ENCODE measurements at regions not wholly inside any gene's neighbourhood (a gene's known extent, or its start where the extent isn't known, plus 50 kb on each side); places are given as distances from the start of the nearest gene placed in this dataset.
"Not testable (repeated sequence)": the region's sequence is repeated elsewhere in the genome, so short reads cannot be mapped to it uniquely, and the experiment has no call there.

DNA sequence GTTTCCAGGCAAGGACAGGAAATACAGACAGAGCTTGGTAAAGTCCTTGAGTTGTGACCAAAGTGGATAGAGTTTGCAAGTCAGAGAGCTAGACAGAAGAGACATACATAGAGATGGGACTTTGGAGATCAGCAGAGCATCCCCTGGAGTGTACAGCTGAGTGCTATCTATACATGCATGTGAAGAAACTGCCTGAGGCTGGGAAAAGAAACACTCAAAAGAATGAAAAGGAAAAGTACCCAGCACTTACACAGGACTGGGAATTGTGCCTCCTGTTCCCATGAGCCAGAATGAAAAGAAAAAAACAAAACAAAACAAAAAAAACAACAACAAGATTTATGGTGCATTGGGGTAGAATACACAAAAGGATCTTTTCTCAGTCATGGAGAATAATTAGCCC lies 606.4 kb downstream of the ZNF608 start:
- DNase-seq: no peak

DNA sequence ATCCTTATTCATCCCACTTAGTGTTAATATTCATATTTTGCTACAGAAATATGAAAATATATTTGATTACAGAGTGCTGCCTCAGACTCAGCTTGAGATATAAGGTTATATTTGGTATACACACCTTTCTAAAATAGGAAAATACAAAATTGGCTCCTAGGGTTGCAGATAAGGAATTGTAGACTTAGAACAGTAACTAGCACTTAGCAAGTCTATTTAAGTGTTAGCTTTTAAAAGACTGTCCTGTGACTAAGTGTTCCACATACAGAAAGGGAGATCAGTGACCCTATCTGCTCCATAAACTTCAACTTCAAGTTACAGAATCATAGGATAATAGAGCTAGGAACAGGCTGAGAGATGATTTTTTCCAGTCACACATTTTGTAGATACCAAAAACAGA lies 607.0 kb downstream of the ZNF608 start:
- DNase-seq: no peak

DNA sequence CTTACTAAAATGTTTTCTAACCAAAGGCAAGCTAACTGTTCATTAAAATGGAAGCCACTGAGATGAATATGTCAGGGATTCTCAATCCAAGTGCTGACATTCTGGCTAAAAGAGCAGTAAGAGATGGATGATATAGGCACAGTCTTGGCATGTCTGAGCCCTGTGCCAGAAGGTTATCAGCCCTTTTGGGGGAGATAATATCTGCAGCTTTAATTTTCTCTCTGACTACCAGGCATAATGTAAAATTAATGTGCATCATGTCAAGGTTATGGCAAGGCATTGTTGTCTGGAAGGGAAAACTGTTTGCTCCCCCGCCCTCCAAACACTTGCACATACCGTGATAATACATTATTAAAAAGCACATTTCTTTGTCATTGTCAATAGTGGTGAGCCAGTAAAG lies 609.8 kb downstream of the ZNF608 start:
- DNase-seq: no peak

DNA sequence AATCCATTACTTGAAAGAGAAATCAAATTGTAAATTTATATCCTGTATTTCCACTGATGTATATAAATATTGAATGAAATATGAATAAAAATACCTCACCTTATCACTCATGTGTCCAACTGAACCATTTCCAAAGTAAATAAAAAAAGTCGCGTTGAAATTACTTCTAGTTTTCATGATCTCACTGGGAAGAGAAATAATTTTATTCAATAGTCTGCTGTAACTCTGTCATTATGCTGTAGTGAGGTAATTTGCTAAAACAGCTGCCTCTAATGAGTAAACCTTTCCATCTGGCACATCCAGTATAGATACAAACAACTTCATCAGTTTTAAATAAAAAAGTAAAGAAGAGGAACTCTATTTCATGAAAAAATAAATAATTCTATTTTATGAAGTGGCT lies 611.5 kb downstream of the ZNF608 start:
- DNase-seq: no peak

DNA sequence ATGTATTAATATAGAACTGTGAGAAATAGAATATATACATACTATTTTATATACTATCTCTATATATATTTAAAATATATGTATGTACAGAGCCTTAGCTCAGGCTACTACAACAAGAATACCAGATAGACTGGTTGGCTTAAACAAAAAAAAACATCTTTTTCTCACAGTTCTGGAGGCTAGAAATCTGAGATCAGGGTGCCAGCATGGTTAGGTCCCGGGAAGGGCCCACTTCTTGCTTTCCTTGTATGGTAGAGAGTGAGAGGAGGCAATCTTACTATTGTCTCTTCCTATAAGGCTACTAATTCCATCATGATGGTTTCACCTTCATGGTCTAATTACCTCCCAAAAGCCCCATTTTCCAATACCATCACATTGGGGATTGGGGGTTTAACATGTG lies 613.0 kb downstream of the ZNF608 start:
- no peak for DNase-seq

DNA sequence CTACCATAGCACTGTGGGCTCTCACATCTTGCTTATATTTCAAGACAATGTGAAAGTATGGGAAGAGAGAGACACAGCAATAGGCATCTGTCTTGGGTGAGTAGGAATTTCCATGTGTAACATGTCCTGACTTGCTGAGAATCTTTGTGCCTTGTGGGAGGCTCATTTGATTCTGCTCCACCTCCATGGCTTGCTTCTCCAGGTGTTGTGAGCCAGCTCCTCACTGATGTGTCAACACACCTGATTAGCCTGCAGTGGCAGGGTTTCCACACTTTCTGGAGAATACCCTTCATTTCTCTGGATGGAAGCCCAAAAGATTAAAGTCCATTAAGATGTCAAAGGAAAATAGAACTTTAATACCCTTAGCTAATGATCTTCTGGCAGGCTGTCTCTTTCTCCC lies 613.6 kb downstream of the ZNF608 start:
- DNase-seq: no peak

DNA sequence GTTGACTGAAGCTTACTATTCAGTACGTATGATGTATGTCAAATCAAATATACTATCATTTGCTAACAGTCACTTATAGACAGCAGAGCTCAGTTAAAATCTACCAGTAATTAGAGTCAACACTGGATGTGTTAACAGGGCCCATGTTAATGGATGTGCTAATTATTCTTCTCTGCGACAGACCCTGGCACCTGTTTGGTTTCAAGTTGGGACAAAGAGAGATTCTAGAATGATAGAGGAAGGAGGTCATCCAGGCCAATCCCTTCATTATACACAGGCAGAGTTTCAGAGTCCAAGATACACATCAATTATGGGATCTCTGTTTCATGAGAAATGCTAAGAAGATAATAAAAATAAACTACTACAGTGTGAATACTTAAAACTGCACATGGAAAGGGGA lies 615.0 kb downstream of the ZNF608 start:
- no peak for DNase-seq

DNA sequence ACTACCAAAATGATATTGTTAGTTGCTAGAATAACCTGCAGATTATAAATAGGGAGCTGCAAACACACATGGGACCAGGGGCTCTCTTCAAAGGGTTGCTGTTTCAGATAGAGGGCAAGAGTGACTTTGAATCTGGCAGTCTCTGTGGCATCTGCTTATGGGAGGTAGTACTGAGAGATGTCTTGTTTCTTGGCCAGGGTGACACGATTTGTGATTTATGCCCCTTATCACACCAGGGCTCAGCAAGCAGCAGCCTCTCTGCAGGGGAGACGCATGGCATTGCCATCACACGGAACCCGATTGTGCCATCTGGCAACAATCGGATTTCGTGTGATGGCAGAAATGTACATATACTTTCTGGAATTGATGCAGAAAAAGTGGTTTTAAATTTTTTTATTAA lies 615.6 kb downstream of the ZNF608 start:
- no peak for DNase-seq

DNA sequence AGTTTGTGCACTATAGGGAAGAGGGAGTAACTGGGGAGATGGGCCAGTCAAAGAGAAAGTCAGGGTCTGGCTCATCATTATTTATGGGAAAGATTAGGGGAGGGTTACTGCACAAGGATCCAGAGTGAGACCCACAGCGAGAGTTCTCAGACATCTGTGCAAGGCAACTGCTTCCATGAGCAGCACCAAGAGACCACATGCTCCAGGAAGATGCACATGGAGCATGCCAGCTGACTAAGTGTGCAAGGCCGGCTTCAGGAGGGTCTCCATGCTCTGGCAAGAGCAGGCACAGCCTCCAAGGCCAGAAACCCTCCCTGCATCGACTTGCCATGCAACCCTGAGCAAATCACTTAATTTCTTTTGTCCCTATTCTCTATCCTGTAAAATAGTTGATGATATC lies 616.9 kb downstream of the CSNK1G3 start:
- DNase-seq: no peak

DNA sequence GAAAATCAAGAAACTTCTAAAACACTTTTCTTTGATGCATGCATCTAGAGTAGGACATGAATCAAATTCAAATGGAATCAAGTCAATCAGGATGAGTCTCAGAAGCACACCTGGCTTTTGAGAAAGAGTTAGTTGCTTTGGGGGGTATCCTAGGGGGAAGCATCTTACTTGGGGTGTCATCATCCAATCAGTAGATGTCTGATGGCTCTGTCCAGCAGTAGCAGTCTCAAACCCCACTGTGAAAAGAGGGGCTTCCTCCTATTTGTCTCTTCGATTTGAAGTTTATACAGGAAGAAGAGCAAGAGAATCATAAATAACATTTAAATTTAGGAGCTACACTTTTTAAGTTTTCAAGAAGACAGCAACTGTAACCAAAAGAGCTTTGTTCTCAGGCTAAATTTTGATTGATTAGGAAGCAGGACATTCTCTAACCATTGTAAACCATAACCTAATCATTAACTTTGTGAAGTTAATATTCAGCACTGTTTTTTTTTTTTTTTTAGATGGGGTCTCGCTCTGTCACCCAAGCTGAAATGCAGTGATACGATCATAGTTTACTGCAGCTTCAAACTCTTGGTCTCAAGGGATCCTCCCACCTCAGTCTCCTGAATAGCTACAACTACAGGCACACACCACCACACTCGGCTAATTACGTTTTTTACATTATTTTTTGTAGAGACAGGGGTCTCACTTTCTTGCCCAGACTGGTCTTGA lies 614.7 kb downstream of the CSNK1G3 start:
- no peak for DNase-seq

DNA sequence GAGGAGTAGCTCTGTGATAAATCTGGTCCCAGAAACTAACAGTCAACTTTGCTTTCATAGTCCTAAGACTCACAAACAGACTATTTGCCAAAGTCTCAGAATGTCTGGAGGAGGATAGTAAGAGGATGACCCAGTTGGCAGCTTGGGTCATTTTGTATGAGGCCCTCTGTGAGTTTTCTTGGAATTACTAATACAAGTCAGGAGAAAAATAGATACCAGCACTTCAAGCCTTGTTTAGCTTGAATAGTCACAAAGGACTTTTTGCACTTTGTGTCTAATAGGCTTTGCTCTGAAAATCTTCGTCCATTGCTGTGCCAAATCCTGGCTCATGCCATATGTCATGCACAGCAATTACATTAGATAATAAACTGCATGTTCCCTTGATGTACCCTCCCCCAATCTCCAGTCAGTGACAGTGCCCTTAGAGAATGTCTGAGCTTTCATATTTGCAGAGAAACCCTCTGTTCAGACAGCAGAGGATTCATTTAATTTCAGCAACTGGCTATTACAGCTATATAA lies 612.8 kb downstream of the CSNK1G3 start:
- no peak for DNase-seq

DNA sequence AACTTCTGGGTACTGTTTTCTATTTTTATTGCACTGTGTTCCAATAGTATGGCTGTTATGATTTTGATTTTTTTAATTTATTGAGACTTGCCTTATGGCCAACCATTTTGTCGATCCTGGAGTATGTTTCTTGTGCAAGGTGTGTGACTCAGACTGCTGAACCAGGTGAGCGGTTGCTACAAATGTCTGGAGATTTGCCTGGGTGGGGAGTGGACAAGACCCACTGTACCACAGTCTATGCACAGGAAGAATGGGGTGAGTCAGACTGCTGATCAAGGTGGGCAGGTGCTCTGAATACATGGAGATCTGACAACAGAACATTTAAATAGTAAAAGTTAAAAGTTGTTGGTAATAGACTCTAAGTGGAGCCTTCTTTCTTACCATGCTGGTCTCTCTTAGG lies 609.2 kb downstream of the CSNK1G3 start:
- no peak for DNase-seq

DNA sequence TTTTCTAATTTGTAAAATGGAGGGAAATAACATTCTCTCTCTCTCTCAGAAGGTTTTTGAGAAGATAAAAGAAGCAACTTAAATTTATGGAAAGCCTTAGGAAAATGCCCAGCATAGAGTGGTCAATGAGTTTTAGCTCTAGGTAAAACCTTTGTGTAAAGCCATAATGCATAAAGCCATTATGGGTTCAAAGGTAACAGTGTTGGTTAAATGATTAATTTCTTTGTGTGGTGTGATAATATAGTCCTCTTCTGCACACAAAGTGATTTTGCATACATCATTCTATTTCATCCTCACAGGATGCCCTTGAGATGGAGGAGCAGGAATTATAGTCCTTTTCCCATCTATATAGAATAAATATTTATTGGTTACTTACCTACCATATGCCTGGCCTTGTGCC lies 602.9 kb downstream of the CSNK1G3 start:
- DNase-seq: no peak

DNA sequence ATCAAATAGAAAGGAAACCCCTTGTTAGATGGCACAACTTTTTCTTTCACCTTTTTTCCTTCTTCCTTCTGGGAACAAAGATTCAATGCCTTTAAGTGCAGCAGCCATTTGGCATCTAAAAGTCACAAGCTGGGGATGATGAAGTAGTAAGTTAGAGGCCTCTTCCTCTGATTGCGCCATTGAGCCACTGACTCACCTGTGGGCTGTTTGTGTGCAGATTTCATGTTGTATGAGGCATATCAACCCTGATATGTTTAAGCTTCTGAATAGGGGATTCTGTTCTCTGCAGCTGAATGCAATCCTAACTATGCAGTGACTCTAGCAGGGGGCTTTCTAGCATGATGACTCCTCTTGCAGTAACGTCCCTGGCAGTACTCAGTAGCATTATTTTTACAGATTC lies 599.9 kb downstream of the CSNK1G3 start:
- no peak for DNase-seq

DNA sequence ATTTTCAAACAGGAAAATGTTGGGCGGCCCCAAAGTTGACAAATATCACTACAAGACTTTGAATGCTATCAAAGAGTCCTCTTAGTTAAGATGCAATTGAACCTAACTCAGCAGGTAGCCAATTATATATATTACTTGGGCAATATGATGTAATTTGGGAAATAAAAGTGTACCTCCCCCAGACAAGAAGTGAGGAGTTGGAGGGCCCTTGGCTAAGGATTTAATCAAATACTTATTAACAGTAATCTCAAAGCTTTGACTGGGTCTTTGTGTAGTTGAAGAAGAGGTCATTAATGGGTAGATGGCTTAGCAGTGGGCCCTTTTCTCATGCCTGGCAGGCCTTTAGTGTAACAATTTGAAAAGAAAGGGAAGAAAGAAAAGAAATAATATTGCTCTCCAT lies 599.0 kb downstream of the CSNK1G3 start:
- DNase-seq: no peak

DNA sequence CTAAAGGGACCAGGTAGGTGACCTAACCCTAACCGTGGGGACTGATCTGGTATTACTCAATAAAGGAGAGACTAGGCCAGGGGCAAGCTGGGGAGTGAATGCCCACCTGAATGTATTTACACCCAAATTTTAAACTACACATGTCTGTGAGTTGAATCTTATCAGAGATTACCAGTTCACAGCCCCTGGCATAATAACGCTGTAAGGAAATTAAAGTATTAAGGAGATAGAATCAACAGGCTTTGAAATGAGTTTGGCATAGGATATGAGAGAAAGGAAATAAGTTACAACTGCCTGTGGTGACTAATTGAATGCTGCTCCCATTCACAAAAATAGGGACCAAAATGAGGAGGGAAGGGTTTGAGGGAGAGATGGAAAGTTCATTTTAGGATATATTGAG lies 593.3 kb downstream of the CSNK1G3 start:
- DNase-seq: no peak

DNA sequence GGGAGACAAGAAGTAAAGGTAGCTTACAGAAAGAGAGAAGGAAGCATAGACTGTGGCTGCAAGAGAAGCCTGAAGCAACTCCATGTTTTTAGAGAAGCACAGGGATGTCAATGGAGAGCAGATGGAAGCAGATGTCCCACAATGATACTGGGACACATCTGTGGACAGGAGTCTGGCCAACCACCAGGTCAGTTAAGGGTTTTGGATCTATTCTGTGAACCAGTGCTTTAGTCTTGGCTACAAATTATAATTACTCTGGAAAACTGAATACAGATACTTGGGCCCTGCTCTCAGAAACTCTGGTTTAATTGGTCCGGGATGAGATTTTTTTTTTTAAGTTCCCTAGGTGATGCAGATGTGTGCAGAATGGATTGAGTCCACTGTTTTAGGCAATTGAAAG lies 592.8 kb downstream of the CSNK1G3 start:
- DNase-seq: no peak

DNA sequence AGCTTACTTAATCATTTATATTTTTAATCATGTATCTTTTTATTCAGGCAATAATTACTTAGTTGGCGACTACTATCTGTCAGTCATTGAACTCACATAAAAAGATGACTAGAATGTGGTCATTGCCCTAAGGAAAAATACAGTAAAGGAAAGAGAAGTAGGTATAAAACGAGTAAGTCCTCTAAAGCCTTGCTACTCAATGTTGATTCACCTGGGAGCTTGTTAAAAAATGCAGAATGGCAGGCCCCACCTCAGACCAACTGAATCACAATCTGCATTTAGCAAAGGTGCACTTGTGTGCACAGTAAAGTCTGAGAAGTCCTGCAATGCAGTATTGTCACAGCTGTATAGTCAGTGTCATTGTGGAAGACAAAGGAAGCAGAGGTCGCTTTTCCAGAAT lies 592.4 kb downstream of the CSNK1G3 start:
- no peak for DNase-seq

DNA sequence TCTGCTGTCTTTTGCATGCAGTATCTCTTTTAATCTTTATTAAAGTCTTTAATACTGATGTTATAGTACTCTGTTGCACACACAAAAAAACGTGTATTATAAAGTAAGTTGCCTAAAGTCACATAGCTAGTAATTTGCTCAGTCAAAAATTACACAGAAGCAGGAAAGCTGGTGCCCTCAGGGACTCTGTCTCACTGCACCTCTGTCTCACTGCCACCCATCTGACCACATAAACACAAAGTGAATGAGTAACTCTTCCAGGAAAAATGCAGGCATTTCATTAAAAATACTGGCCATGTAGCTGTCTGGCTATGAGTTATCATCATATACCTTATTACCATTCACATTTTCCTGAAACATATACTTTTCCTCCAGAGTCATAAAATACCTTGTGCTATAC lies 591.7 kb downstream of the CSNK1G3 start:
- no peak for DNase-seq

DNA sequence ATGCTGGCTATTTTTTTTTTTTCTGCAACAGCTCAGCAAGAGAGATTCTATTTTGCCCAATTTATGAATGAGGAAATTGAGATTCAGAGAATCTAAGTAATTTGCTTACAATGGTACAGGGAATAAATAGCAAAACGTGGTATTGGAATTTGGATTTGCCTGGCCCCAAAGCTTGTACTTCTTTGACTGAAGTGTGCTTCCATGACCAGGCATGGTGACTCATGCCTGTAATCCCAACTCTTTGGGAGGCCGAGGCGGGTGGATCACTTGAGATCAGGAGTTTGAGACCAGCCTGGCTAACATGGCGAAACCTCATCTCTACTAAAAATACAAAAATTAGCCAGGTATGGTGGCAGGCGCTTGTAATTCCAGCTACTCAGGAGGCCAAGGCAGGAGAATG lies 591.1 kb downstream of the CSNK1G3 start:
- DNase-seq: not testable (repeated sequence)

DNA sequence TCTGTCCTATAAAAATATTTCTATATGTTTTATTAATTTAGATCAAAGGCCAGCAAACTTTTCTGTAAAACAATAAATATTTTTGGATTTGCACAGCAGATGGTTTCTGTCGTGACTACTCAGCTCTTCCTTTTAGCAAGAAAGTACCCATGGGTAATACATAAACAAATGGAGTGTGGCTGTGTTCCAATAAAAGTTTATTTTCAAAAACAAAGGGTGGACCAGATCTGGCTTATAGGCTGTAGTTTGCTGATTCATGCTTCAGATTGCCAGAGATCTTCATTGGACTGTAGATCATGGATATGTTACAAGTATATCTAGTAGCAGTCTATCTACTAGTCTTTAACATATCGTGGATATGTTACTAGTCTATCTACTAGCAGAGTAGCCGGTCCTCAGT lies 590.5 kb downstream of the CSNK1G3 start:
- no peak for DNase-seq

DNA sequence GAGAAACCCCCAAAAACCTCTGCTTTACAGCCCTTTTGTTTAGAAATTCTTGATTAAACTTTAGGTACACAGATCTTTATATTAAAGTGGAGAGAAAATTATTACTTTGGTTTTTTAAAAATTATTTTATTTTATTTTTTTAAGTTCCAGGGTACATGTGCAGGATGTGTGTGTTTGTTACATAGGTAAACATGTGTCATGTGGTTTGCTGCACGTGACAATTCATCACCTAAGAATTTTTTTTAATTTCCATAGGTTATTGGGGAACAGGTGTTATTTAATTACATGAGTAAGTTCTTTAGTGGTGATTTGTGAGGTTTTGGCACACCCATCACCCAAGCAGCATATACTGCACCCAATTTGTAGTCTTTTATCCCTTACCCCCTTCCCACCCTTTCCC lies 581.7 kb downstream of the CSNK1G3 start:
- no peak for DNase-seq

DNA sequence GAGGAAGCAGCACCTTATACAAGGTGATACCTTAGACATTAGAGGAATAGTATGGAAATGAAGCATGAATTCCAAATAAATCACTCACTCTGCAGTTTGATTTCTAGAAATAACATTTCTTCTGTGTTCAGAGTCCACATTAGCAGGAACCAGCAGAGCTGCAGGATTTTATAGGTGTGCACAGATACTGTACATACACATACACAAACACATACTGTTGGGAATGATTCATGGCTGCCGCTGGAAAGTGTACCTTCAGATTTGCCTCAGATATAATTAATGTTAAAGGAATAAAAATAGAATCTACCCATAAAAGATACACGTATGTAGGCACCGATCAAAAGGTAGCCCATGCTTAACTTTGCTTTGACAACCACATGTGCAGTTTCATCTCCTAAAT lies 578.1 kb downstream of the CSNK1G3 start:
- no peak for DNase-seq

DNA sequence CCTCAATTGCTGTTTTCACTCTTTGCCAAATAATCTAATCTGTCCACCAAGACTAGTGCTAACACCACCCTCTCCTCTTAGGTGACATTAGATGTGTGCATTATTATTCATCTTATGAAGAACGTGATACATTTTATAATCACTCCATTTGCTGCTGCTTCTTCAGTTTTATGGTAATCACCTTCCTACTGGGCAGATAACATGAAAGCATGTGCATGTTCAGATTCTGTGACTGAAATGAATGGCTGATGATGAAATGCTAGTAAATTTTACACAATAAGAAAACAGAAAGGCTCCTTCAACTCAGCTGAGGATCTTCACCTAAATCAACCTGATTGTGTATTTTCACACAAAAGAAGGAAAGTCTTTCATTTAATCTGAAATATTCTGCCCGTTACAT lies 577.6 kb downstream of the CSNK1G3 start:
- DNase-seq: no peak

DNA sequence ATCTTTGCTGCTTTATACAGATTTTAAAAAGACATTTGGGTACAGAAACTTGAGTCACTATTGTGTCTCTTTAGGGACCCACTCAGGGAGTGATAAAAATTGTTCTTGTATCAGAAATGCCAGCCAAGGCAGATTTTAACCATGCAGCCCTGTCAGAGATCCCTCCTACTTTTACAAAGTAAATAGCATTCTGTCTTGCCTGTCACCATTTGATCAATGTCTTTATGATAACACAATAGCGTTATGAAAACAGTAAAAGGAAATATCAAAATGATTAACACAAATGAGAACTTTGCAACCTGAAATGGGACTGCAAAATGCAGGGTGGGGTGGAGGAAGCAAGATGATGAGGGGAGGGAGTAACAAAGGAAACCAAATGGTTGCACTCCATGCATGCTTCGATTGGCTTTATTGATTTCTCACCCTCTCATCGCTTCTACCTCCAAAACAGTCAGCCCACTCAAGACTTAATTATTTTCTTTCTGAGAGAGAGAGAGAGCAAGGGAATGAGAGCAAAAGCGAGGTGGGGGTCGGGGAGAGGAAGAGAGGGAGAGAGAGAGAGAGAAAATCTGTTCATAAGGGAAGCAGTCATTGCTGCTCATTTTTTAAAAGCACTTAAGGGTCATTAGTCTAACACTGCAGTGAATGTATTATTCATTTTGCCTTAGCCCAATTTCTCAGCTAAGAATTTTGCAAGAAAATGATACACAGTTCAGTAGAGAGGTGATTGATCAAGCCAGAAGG lies 576.5 kb downstream of the CSNK1G3 start:
- no peak for DNase-seq

Data from CD4-positive, alpha-beta T cell treated with Interleukin-12 subunit alpha and Interleukin-12 subunit beta, for 1 hour (primary cell).